SK-N-SH treated with all-trans-retinoic acid at 6 μM for 48 hours (cell line): ENCODE measurements at regions not wholly inside any gene's neighbourhood (a gene's known extent, or its start where the extent isn't known, plus 50 kb on each side); places are given as distances from the start of the nearest gene placed in this dataset.

Experiments used
- ATAC-seq: fragments of 200-7000 bp; cut with Tn5 transposase; 3 replicates; pipeline ENCODE4 v1.9.1; 2020; ENCODE audit warnings: mild to moderate bottlenecking, moderate library complexity
- ARNTL ChIP-seq: fragments of 450-650 bp; formaldehyde crosslinking; IDR thresholded peaks from 2 replicates; pipeline ENCODE4 v1.5.0; 2020; ENCODE audit warnings: low read depth, mild to moderate bottlenecking, moderate library complexity, borderline replicate concordance
- BACH2 ChIP-seq: fragments of 250-450 bp; sonication (Bioruptor Pico); IDR thresholded peaks from 2 replicates; pipeline ENCODE4 v1.9.0; 2021; ENCODE audit warnings: mild to moderate bottlenecking, borderline replicate concordance
- CSDC2 ChIP-seq: fragments of 250-450 bp; sonication (Bioruptor Pico); IDR thresholded peaks from 2 replicates; pipeline ENCODE4 v1.5.0; 2020; ENCODE audit warnings: mild to moderate bottlenecking, moderate library complexity
- ESRRG ChIP-seq: fragments of 250-450 bp; sonication (Bioruptor Pico); IDR thresholded peaks from 2 replicates; pipeline ENCODE4 v1.6.1; 2021; ENCODE audit warnings: mild to moderate bottlenecking
- GLIS3 ChIP-seq: fragments of 250-450 bp; sonication (Bioruptor Pico); IDR thresholded peaks from 2 replicates; pipeline ENCODE4 v1.5.0; 2020; ENCODE audit warnings: mild to moderate bottlenecking, moderate library complexity
- ISL1 ChIP-seq: fragments of 250-450 bp; sonication (Bioruptor Pico); IDR thresholded peaks from 2 replicates; pipeline ENCODE4 v2.1.2; 2022; ENCODE audit warnings: mild to moderate bottlenecking, moderate library complexity
- OSR1 ChIP-seq: fragments of 250-450 bp; sonication (Bioruptor Pico); IDR thresholded peaks from 2 replicates; pipeline ENCODE4 v1.8.0; 2022; ENCODE audit warnings: moderate library complexity, mild to moderate bottlenecking, inconsistent platforms
- PPARA ChIP-seq: fragments of 250-450 bp; sonication (Bioruptor Pico); IDR thresholded peaks from 2 replicates; pipeline ENCODE4 v1.5.0; 2020; ENCODE audit warnings: mild to moderate bottlenecking, borderline replicate concordance
- RARB ChIP-seq: fragments of 250-450 bp; sonication (Bioruptor Pico); IDR thresholded peaks from 2 replicates; pipeline ENCODE4 v1.8.0; 2021; ENCODE audit warnings: mild to moderate bottlenecking, moderate library complexity
- SNAI2 ChIP-seq: fragments of 250-450 bp; sonication (Bioruptor Pico); IDR thresholded peaks from 2 replicates; pipeline ENCODE4 v1.5.0; 2020; ENCODE audit warnings: mild to moderate bottlenecking, moderate library complexity
- TCF4 ChIP-seq: fragments of 250-450 bp; sonication (Bioruptor Pico); IDR thresholded peaks from 2 replicates; pipeline ENCODE4 v1.8.0; 2021; ENCODE audit warnings: mild to moderate bottlenecking, moderate library complexity, borderline replicate concordance
- TOX ChIP-seq: fragments of 250-450 bp; sonication (Bioruptor Pico); IDR thresholded peaks from 2 replicates; pipeline ENCODE4 v1.8.0; 2021; ENCODE audit warnings: mild to moderate bottlenecking, moderate library complexity, borderline replicate concordance
- ZC3H10 ChIP-seq: fragments of 250-450 bp; sonication (Bioruptor Pico); IDR thresholded peaks from 2 replicates; pipeline ENCODE4 v1.5.1; 2021; ENCODE audit warnings: mild to moderate bottlenecking, moderate library complexity
- ZFP3 ChIP-seq: fragments of 250-450 bp; sonication (Bioruptor Pico); IDR thresholded peaks from 2 replicates; pipeline ENCODE4 v1.5.0; 2020; ENCODE audit warnings: mild to moderate bottlenecking, moderate library complexity
- ZFP30 ChIP-seq: fragments of 450-650 bp; formaldehyde crosslinking; IDR thresholded peaks from 2 replicates; pipeline ENCODE4 v1.5.0; 2022; ENCODE audit warnings: mild to moderate bottlenecking, moderate library complexity
- ZNF565 ChIP-seq: fragments of 450-650 bp; formaldehyde crosslinking; conservative IDR thresholded peaks from 2 replicates; pipeline ENCODE4 v1.5.0; 2020; ENCODE audit warnings: low read depth, mild to moderate bottlenecking, moderate library complexity
- ZNF70 ChIP-seq: fragments of 450-650 bp; formaldehyde crosslinking; IDR thresholded peaks from 2 replicates; pipeline ENCODE4 v1.5.0; 2020; ENCODE audit warnings: mild to moderate bottlenecking, moderate library complexity
- ZNF8 ChIP-seq: fragments of 450-650 bp; formaldehyde crosslinking; IDR thresholded peaks from 2 replicates; pipeline ENCODE4 v1.5.0; 2020; ENCODE audit warnings: mild to moderate bottlenecking, moderate library complexity
- TF ChIP-seq, protein P1 (sequence below): fragments of 250-450 bp; sonication (Bioruptor Pico); IDR thresholded peaks from 2 replicates; pipeline ENCODE4 v1.5.1; 2021; ENCODE audit warnings: mild to moderate bottlenecking, moderate library complexity
- TF ChIP-seq, protein P2 (sequence below): fragments of 250-450 bp; sonication (Bioruptor Pico); IDR thresholded peaks from 2 replicates; pipeline ENCODE4 v1.8.0; 2020; ENCODE audit warnings: mild to moderate bottlenecking, moderate library complexity, borderline replicate concordance
- TF ChIP-seq, protein P3 (sequence below): fragments of 250-450 bp; sonication (Bioruptor Pico); IDR thresholded peaks from 2 replicates; pipeline ENCODE4 v1.5.0; 2020; ENCODE audit warnings: mild to moderate bottlenecking, moderate library complexity
- TF ChIP-seq, protein P4 (sequence below): fragments of 250-450 bp; sonication (Bioruptor Pico); IDR thresholded peaks from 2 replicates; pipeline ENCODE4 v1.8.0; 2021; ENCODE audit warnings: low read depth, mild to moderate bottlenecking, moderate library complexity, borderline replicate concordance
- TF ChIP-seq, protein P5 (sequence below): fragments of 250-450 bp; sonication (Bioruptor Pico); IDR thresholded peaks from 2 replicates; pipeline ENCODE4 v1.5.1; 2020; ENCODE audit warnings: low read depth, mild to moderate bottlenecking, moderate library complexity

DNA sequence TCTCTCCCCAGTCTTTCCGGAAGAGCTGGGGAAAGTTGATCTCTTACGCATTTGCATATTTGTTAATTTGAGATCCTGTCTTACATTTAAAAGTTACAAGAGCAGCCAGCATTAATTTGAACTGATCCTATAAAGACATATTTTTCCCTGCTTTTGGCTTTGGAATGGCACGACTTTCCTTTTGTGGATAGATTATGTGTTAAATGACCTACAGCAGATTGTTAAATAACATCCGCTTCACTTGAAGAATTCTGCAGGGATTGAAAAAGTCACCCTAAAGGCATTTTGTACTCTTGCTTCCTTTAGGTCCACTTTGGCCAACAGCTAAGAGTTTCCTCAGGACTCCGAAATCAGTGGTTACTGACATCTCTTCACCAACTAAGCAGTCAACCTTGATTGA is 334.0 kb downstream of the TBC1D4 start:
- ATAC-seq, result no peak
- TF ChIP-seq PPARA (CRISPR knock-in tag) (no peak), ISL1 (CRISPR knock-in tag) (no peak), SNAI2 (no peak), ZFP3 (CRISPR knock-in tag) (no peak), CSDC2 (CRISPR knock-in tag) (no peak), TOX (no peak), ZNF70 (CRISPR knock-in tag) (no peak), ESRRG (CRISPR knock-in tag) (no peak)
- TF ChIP-seq, protein P1, sequence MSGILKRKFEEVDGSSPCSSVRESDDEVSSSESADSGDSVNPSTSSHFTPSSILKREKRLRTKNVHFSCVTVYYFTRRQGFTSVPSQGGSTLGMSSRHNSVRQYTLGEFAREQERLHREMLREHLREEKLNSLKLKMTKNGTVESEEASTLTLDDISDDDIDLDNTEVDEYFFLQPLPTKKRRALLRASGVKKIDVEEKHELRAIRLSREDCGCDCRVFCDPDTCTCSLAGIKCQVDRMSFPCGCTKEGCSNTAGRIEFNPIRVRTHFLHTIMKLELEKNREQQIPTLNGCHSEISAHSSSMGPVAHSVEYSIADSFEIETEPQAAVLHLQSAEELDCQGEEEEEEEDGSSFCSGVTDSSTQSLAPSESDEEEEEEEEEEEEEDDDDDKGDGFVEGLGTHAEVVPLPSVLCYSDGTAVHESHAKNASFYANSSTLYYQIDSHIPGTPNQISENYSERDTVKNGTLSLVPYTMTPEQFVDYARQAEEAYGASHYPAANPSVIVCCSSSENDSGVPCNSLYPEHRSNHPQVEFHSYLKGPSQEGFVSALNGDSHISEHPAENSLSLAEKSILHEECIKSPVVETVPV, result no peak
- TF ChIP-seq, protein P2, sequence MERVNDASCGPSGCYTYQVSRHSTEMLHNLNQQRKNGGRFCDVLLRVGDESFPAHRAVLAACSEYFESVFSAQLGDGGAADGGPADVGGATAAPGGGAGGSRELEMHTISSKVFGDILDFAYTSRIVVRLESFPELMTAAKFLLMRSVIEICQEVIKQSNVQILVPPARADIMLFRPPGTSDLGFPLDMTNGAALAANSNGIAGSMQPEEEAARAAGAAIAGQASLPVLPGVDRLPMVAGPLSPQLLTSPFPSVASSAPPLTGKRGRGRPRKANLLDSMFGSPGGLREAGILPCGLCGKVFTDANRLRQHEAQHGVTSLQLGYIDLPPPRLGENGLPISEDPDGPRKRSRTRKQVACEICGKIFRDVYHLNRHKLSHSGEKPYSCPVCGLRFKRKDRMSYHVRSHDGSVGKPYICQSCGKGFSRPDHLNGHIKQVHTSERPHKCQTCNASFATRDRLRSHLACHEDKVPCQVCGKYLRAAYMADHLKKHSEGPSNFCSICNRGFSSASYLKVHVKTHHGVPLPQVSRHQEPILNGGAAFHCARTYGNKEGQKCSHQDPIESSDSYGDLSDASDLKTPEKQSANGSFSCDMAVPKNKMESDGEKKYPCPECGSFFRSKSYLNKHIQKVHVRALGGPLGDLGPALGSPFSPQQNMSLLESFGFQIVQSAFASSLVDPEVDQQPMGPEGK (CRISPR knock-in tag), result no peak
- TF ChIP-seq, protein P3, sequence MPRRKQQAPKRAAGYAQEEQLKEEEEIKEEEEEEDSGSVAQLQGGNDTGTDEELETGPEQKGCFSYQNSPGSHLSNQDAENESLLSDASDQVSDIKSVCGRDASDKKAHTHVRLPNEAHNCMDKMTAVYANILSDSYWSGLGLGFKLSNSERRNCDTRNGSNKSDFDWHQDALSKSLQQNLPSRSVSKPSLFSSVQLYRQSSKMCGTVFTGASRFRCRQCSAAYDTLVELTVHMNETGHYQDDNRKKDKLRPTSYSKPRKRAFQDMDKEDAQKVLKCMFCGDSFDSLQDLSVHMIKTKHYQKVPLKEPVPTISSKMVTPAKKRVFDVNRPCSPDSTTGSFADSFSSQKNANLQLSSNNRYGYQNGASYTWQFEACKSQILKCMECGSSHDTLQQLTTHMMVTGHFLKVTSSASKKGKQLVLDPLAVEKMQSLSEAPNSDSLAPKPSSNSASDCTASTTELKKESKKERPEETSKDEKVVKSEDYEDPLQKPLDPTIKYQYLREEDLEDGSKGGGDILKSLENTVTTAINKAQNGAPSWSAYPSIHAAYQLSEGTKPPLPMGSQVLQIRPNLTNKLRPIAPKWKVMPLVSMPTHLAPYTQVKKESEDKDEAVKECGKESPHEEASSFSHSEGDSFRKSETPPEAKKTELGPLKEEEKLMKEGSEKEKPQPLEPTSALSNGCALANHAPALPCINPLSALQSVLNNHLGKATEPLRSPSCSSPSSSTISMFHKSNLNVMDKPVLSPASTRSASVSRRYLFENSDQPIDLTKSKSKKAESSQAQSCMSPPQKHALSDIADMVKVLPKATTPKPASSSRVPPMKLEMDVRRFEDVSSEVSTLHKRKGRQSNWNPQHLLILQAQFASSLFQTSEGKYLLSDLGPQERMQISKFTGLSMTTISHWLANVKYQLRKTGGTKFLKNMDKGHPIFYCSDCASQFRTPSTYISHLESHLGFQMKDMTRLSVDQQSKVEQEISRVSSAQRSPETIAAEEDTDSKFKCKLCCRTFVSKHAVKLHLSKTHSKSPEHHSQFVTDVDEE (CRISPR knock-in tag), result no peak

DNA sequence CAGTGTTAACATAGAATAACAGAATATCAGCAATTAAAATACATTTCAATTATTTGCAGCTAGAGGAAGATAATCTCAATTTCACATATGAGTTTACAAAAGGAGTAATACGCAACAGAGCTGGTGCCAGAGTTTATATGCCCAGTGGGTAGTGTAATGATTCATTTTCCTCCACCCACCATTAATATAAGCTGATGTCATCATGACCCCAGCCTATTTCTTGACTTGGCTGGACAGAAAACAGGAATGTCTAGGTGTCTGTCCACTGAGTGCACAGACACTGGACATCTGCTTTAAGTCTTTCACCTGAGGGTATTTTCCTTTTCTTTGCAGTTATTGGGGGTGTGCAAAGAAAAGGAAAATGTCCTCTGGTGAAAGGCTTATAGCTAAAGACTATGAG is 335.5 kb downstream of the TBC1D4 start:
- no peak for ATAC-seq
- TF ChIP-seq TOX, result no peak
- no peak for TF ChIP-seq ISL1 (CRISPR knock-in tag)
- no peak for TF ChIP-seq ZFP30 (CRISPR knock-in tag)
- no peak for TF ChIP-seq SNAI2
- no peak for TF ChIP-seq ZFP3 (CRISPR knock-in tag)
- TF ChIP-seq GLIS3 (CRISPR knock-in tag), result no peak
- no peak for TF ChIP-seq ESRRG (CRISPR knock-in tag)
- no peak for TF ChIP-seq ZNF565 (CRISPR knock-in tag)

DNA sequence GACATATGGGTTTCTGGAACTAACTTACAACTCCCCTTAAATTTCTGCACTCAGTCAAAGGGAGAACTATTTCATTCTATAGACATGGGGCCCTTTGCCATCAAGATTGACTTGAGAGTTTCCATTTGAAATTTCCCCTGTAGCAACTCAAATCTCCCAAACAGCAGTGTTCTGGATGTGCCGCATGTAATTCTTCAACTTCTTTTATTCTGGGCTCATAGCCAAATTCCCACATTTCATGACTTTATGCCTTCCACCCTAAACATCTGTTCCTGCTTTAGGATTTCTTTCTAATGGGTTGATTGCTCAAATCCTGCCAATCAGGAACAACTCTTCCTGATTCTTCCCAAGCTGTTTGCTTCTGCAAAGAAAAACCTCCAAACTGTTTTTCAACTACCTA is 336.0 kb downstream of the TBC1D4 start:
- TF ChIP-seq, protein P4, sequence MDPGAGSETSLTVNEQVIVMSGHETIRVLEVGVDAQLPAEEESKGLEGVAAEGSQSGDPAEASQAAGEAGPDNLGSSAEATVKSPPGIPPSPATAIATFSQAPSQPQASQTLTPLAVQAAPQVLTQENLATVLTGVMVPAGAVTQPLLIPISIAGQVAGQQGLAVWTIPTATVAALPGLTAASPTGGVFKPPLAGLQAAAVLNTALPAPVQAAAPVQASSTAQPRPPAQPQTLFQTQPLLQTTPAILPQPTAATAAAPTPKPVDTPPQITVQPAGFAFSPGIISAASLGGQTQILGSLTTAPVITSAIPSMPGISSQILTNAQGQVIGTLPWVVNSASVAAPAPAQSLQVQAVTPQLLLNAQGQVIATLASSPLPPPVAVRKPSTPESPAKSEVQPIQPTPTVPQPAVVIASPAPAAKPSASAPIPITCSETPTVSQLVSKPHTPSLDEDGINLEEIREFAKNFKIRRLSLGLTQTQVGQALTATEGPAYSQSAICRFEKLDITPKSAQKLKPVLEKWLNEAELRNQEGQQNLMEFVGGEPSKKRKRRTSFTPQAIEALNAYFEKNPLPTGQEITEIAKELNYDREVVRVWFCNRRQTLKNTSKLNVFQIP (CRISPR knock-in tag), result no peak
- no peak for TF ChIP-seq ZNF70 (CRISPR knock-in tag)
- TF ChIP-seq ZNF8, result no peak
- TF ChIP-seq ZC3H10, result no peak
- TF ChIP-seq BACH2 (CRISPR knock-in tag), result no peak
- TF ChIP-seq CSDC2 (CRISPR knock-in tag), result no peak
- no peak for TF ChIP-seq ISL1 (CRISPR knock-in tag)
- TF ChIP-seq, protein P5, sequence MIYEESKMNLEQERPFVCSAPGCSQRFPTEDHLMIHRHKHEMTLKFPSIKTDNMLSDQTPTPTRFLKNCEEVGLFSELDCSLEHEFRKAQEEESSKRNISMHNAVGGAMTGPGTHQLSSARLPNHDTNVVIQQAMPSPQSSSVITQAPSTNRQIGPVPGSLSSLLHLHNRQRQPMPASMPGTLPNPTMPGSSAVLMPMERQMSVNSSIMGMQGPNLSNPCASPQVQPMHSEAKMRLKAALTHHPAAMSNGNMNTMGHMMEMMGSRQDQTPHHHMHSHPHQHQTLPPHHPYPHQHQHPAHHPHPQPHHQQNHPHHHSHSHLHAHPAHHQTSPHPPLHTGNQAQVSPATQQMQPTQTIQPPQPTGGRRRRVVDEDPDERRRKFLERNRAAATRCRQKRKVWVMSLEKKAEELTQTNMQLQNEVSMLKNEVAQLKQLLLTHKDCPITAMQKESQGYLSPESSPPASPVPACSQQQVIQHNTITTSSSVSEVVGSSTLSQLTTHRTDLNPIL, result no peak
- no peak for TF ChIP-seq TCF4 (CRISPR knock-in tag)
- TF ChIP-seq, protein P1, result no peak
- TF ChIP-seq OSR1 (CRISPR knock-in tag), result no peak
- TF ChIP-seq RARB (CRISPR knock-in tag), result no peak
- no peak for TF ChIP-seq ZNF565 (CRISPR knock-in tag)
- no peak for TF ChIP-seq ZFP30 (CRISPR knock-in tag)
- TF ChIP-seq ARNTL (CRISPR knock-in tag), result no peak
- ATAC-seq, result no peak
